ENCODE measurements at regions not wholly inside any gene's neighbourhood (a gene's known extent, or its start where the extent isn't known, plus 50 kb on each side); places are given as distances from the start of the nearest gene placed in this dataset.

- H3K4me3 ChIP-seq (ENCODE audit: low read depth, low read length): no peak overlapping the region
- DNase-seq (ENCODE audit: low read depth): no peak
- no peak for TF ChIP-seq CTCF (IDR thresholded peaks at IDR 0.05; ENCODE audit: control insufficient read depth, extremely low read depth, insufficient read depth)
These were observed 68.1 kb downstream of the EOMES start for GRCh38 chr3:27653803-27654558.

GRCh38 chr3:27649277-27649676 lies 72.8 kb downstream of the EOMES start:
- no peak for TF ChIP-seq CTCF (IDR thresholded peaks at IDR 0.05; ENCODE audit: control insufficient read depth, extremely low read depth, insufficient read depth)
- no peak for DNase-seq (ENCODE audit: low read depth)
- H3K4me3 ChIP-seq (ENCODE audit: low read depth, low read length): no peak overlapping the region

DNA sequence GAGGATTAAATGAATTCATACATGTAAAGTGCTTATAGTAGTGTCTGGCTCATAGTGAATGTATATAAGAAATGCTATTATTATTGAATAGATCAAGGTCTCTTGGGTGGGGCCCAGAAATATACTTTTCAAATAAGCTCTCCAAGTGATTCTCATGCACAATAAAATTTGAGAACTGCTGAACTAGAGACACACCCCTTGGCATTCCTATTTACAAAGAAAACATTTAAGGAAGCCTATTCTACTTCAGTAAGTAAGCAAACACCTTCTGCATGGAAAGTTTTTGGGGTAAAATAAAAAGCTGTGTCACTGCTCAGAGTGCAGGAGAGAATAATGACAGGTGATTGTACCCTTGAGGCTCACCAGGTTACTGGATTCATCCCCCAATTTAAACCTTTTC lies 75.2 kb downstream of the EOMES start:
- TF ChIP-seq CTCF (IDR thresholded peaks at IDR 0.05; ENCODE audit: control insufficient read depth, extremely low read depth, insufficient read depth): no peak
- no peak for DNase-seq (ENCODE audit: low read depth)
- no peak overlapping the region for H3K4me3 ChIP-seq (ENCODE audit: low read depth, low read length)

GRCh38 chr3:27644941-27645340 lies 77.2 kb downstream of the EOMES start:
- DNase-seq (ENCODE audit: low read depth): no peak
- H3K4me3 ChIP-seq (ENCODE audit: low read depth, low read length): no peak overlapping the region
- no peak for TF ChIP-seq CTCF (IDR thresholded peaks at IDR 0.05; ENCODE audit: control insufficient read depth, extremely low read depth, insufficient read depth)

GRCh38 chr3:27643355-27643754 lies 78.8 kb downstream of the EOMES start:
- DNase-seq (ENCODE audit: low read depth): no peak
- no peak for TF ChIP-seq CTCF (IDR thresholded peaks at IDR 0.05; ENCODE audit: control insufficient read depth, extremely low read depth, insufficient read depth)
- no peak overlapping the region for H3K4me3 ChIP-seq (ENCODE audit: low read depth, low read length)

GRCh38 chr3:27642796-27643195 lies 79.3 kb downstream of the EOMES start:
- no peak overlapping the region for H3K4me3 ChIP-seq (ENCODE audit: low read depth, low read length)
- TF ChIP-seq CTCF (IDR thresholded peaks at IDR 0.05; ENCODE audit: control insufficient read depth, extremely low read depth, insufficient read depth): no peak
- DNase-seq (ENCODE audit: low read depth): no peak

Data from LNCaP clone FGC (cell line).